ENCODE measurements at regions not wholly inside any gene's neighbourhood (a gene's known extent, or its start where the extent isn't known, plus 50 kb on each side); places are given as distances from the start of the nearest gene placed in this dataset.
A peak's percentile ranks its signal among the peaks of the same experiment; 100 is the strongest.

DNA sequence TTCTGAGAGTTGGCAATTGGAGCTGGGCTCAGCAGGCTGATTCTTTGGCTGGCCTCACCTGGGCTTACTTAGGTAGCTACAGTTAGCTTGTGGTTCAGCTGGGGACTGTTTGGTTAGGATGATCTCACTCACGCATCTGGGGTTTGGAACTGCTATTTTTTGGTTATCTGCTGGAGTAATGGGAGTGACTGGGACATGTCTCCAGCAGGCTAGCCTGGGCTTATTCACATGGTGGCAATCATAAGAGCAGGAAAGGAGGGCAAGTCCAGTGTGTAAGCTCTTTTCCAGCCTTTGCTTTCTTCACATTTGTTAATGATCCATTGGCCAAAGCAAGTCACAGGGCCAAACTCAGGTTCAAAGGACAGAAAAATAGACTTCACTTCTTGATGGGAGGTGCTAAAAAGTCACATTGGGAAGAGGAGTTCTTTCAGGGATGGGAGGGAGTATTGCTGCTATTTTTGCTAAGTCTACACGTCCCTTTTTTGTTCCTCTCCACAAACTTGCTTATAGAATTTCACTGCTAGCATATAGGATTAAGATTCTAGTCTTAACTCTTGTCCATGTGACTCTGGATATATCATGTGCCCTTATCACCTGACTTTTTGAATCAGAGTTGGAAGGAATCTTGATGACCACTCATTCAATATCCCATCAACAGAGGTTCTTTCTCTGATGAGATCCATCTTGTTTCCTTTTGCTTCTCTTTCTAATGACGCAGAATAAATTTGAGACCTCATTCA lies 174.0 kb downstream of the ZFP36L2 start:
- DNase-seq, result no peak

DNA sequence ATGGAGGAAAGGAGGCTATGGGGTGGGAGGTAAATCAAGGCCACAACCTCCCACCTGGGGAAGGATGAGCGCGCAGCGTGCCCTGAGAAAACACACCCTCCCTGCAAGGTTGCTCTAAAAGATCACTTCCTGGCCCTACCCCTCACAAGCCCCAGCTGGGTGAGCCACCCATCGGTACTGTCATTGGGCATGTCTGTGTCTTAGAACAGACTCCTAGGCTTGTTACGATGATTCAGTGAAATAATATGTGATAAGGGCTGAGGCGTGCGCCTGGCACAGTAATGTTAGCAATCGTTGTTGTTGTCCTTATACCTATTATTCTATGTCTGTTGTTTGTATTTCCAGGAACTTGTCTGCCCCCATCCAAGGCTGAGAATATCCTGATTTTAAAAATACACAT lies 175.1 kb downstream of the ZFP36L2 start:
- DNase-seq, result no peak

DNA sequence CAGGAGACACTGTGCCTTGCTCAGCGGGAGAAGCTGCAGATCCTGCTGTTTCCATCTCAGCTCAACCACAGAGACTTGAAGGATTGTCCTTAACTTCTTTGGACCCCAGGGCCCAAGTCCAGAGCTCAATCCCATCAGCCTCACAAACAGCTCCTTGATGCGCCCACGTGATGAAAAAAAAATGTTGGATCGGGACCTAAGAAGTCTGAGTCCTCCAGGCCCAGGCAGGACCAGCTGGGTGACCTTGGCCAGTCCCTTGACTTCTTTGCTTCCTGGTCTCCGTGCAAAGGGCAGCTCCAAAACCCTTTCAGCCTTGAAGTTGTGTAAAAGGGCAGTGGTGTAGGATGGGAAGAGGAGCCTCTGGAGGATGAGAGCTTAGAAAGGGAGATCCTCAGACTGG lies 175.5 kb downstream of the ZFP36L2 start:
- DNase-seq, result no peak

DNA sequence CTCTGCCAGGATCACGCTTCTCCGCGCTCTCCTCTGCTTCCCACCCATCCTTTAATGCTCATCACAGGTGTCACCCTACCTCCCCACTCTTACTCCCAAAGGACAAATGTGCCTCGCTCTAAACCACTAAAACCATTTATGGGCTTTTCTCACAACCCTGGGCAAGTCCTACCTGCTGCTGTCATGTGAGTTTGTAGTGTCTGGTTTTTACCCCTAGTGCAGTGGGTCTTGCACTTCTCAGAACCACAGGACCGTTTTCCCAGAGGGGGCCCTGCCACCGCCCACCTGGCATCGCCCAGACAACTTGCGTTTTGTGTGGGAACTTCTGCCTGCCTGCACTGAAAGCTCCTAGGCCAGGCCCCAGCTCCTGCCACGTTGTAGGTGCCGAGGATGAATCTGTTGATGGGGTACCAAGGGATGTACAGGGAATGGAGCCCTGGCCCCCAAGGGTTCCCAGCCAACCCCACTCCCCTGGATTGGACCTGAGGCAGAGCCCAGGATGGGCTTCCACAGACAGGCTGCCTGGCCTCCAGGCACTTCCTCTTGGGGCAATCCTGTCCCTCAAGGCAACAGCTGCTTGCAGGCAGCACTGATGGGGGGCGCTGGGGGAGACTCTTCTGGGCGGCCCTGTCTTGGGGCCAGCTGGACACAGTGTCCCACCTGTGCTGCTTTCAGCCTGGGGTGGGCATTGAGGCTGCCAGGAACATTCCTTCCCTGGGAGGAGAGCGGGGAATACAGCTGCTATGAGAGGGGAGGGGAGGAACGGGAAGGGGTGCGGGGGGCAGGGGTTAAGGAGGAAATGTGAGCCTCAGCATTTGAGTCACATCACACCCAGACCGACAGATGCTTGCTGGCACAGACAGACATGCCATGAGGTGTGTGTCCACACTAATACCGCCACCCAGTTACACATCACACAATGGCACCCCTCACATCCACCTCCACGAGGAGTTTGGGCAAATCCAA lies 176.3 kb downstream of the ZFP36L2 start:
- no peak for DNase-seq

DNA sequence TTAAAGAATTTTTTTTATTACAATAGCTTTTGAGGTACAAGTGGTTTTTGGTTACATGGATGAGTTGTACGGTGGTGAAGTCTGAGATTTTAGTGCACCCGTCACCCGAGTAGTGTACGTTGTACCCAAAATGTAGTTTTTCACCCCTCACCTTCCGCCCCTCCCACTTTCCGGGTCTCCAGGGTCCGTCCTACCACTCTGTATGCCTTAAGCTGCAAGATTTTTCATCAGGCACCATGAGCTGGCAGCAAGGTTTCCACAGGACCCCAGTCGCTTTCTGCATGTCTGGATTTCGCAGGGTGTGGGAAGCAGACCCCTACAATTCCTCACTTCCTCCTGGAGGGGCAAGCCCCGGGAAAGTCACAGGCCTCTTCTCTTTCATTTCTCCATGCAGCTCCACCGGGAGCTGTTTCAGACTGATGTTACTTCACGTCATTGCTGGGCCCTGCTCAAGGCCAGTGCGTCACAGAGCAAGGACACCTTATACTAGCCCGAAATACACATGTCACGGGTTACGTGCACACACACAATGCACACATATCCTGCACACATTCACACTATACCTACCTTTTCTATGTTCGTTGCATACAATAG lies 179.1 kb downstream of the ZFP36L2 start:
- no peak for DNase-seq

DNA sequence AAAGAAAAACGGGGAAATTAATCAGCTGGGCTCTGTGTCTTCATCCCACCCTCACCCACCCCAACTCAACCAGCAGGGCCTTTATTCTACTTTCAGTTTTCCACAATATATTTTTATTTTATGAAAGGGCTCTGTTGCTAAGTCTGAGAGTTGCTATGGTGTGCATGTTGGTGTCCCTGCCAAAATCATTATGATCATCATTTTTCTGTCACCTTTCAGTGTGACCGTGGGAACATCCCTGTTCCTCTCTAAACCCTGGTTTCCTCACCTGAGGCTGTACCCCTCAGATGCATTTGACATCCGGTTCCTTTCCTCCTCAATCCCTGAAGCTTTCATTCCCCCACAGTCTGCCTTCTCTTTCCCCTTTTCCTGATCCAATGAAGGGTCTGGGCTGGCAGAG lies 180.5 kb downstream of the ZFP36L2 start:
- DNase-seq, result no peak

DNA sequence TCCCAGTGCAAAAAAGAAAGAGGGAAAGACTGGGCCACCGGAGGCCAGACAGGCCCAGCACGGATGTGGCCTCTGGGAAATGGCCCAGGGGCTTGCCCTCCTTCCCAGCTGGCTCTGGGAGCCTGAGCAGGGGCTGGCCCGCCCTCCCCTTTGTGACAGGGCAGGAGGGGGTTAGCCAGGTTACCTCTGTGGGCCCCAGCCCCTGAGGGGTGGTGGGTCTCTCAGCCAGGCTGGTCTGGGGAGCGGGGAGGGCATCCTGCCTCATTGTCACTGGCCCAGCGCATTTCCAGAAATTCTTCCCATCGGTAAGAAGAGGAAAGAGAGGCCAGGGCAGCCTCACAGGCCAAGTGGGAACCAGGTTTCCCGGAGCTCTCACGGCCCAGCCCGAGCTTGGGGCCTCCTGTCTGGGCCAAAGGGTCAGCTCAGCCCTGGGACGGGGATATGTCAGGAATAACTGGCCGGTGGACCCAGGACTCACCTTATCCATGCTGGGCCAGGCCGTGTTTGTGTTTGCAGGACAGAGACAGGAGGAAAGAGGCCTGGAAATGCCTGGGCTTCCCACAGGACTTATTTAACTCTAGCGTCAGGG lies 182.2 kb downstream of the ZFP36L2 start:
- no peak for DNase-seq

DNA sequence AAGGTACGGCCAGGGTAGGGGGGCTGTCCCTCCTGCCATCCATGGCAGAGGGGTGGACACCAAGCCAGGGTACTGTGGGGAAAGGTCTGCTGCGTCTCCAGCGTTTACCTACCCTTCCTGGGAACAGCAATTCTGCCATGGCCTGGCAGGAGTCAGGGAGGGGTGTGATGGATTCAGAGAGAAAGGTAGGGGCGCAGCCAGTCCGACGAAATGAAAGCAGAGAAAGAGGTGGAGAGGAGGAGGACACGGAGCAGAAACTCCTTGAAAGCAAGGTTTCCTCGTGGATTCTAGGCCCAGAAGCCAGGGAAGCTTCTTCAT lies 182.9 kb downstream of the ZFP36L2 start:
- no peak for DNase-seq

DNA sequence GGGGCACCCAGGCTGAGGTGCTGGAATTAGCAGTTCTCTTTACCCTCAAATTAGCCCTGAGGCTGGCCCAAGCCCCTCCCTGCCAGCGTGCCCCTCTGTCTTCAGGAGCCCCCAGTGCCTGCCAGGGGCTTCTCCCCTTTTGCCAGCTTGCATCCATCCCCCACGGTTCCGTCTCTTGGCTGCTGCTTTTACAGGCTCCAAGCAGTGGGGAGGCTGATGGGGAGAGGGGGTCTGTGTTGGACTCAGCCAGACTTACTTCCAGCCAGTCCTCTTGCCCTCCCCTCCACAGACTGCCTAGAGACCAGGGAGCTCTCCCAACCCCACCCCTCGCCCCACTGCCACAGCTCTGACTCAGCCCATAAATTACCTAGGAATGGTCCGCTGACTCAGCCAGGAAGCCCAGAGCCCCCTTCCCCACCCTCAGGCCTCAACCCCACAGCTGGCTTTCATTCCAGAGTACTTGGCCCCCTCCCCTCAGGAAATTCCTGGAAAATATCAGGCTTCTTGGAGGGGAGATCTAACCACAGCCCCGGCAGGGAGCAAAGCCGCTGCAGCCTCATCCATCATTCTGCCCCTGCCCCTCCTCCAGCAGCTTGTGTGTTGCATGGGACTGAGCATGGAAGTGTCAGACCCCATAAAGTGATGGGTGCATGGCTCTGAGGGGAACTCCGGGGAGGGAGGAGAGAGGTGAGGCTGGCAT lies 184.6 kb downstream of the ZFP36L2 start:
- DNase-seq, result peak; percentile 100

DNA sequence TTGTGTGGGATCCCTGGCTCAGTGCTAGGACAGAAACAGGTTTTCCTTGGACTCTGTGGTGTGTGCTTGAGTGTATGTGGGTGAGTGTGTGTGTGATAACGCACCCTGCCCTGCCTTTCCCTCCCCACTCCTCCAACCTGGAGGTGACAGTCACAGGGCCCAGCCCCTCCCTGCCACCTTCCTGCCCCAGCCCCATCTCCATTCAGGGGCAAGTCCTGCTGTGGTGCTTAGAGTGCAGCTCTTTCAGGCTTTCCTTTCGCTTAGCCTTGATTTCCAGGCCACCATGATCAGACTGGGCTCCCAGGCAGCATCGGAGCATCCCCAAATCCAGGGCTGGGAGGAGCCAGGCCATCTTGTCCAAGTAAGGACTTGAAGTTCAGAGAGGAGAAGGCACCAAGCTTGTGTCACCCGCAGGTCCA lies 185.2 kb downstream of the ZFP36L2 start:
- DNase-seq, result no peak

DNA sequence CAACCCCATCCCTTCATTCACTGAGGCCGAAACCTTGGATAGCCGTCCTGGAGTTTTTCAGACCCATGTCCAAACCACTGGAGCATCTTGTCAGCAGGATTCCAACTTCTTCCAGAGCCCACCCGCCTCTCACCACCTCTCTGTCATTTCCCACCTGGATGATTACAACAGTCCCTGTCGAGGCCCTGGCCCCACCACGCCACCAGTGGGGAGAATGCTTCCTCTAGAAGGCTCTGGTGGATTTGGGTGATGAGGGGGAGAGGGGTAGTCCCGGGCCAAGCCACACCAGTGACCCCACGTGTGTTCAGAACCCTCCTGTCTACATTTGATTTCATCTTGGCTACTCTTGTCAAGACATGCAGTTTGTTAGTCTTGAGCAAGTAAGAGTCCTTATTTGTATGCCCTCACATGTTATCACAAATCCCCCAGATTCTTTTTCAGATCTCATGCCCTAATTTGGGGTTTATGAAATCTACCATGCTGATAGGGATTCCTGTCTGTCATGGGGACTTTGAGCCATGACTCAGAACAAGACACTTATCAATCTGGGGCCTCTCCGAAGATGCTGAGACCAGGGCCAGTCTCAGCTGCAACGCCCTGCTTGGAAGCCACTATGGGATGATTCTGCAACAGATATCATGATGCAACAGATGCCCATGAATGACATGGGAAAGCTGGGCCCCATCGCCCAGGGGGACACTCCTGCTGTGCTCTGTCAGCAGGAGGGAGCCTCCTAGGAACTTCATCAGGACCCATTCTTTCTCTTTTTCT lies 186.1 kb downstream of the ZFP36L2 start:
- DNase-seq, result no peak

DNA sequence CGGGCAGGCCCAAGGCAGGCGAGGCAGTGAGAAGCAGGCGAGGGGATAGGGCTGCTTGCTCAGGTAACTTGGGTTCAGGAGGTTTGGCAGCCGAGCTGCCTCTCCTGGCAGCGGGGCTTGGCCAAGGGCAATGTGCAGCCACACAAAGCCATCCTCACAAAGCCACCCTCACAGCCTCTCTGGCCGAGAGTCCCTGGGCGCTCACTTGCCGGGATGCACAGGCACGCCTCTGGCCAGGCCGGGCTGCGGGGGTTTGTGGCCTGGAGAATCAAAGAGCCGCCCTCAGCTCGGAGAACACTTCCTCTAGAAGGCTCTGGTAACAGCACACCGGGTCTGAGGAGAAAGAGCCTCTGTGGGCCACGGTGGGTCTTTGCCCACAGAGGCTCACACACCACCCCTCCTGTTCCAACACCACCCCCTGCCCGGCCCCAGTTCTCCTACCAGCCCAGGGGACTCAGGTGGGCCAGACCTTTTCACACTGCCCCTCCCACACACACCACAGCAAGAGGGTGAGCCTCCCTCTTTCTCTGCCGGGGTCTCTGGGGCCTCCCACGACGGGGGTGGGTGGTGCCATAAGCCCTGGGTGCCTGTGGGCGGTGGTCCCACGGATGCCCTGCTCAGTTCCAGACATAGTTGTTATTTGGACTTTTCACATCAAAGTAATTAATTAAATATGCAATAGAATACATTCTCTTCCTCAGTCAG lies 186.9 kb downstream of the ZFP36L2 start:
- DNase-seq, result no peak

DNA sequence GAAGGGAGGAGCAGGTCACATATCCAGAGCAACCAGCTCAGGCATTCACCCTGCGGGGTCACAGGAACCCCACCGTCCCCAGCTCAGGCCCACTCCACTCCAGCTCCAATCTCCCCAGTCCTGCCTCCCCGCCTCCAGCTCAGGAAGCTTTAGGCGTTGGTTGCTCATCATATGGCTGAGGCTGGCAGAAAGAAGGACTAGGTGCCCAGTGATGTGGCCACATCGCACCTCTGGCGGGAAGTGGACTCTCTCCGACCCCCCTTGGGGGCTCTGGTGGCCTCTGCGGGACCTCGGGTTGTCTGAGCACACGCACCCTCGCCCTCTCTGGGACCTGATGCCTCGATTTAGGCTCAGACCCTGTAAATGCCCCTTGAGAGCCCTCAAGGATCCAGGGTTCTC lies 187.7 kb downstream of the ZFP36L2 start:
- DNase-seq, result no peak

DNA sequence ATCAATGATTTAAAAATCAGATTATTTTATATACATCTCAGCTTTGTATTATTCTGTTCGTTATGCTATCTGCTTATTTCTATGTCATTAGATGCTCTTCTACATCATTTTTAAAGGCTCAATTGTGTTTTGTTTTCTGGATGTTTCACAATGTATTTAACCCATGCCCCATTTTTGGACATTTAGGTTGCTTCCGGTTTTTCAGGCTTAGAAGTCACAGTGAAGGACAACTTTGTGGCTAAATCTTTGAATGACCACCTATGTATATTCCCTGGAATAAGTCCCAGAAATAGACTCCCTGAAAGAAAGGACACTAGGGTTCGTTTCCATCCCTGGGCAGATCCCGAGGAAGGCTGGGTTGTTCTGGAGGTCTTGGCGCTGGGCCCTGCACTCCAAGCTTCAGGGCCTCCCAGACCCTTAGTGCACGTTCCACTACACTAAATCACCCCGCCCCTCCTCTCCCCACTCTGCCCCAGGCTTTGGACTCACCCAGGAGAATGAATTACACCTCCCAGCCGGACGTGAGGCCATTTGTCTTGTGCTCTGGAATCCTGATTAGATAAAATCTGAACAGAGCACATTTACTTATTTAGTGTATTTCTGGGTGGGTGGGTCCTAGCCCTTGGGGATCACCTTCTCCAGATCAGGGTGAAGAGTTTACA lies 188.2 kb downstream of the ZFP36L2 start:
- peak; percentile 75 for DNase-seq

DNA sequence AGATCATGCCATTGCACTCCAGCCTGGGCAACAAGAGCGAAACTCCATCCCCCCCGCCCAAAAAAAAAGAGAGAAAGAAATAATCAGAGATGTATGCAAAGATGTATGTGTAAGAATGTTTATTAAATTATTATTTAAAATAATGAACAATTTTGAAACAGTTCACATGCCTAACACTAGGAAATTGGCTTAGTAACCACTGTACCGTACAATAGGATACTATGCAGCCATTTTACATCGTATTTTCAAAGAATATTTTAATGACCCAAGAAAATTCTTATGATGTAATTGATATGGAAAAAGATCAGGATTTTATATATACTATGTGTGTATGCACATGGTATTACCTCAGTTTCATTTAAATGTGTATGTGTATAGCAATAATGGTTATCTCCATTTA lies 190.5 kb downstream of the ZFP36L2 start:
- DNase-seq, result no peak

DNA sequence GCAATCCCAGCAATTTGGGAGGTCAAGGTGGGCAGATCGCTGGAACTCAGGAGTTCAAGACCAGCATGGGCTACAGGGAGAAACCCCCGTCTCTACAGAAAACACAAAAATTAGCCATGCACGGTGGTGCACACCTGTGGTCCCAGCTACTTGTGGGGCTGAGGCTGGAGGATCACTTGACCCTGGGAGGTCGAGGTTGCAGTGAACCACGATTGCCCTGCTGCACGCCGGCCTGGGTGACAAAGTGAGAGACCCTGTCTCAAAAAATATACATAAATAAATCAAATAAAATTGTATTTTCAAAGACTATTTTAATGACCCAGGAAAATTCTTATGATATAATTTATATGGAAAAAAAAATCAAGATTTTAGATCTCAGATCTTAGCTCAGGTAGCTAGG lies 191.5 kb downstream of the ZFP36L2 start:
- no peak for DNase-seq

DNA sequence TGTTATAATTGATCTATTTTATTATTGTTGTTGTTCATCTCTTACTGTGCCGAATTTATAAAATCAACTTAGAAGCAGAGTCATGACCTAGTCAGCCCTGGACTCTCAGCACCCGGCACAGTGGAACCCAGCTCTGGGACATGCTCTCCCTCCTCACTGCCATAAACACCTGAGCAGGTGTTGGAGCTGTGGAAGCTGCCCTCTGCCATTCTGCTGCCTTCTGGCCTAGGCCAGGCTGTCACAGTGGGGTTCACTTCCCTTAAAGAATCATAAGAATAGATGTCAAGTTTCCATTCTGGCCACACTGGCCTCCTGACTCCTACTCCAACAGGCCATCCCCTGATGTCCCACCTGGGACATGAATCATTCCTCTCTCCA lies 192.2 kb downstream of the ZFP36L2 start:
- no peak for DNase-seq

DNA sequence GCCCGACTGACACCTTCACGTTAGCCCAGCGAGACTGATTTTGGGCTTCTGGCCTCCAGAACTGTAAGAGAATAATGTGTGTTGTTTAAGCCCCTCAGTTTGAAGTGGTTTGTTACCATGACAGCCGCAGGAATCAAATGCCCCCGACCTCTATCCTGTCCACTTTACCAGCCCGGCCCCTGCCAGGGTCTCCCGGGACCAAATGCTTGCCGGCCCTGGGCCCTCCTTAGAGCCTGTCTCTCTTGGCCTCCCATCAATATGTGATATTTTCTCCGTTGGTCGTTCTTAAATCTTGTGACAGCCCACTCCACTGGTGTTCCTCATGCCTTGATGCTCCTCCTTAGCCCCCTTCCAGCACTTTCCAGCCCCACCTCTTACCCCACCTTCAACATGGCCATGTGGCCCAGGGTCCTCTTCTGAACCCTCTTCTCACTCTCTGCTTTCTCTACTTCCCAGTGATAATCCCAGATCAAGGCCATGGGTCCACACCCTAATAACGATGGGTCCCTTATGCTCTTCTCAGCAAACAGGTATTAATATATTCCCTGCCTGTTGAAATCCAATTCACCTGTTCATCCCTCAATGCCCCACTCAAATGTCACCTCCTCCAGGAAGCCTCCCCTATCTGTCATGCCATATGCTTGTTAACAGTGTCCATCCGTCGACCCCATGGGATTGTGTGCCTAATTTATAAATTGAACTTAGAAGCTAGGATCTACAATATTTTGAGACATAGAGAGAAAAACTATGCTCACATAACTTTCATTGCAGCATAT lies 192.8 kb downstream of the ZFP36L2 start:
- no peak for DNase-seq

DNA sequence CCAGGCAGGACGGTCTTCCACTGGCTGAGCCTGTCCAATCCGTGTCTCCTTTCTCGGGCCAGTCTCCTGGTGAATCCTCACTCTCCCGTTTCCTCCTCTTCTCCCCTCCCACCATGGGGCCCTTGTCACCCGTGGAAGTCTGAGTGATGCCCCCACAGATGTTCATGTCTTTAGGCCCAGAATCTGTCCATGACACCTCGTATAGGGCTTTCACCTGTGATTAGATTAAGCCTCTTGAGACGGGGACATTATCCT lies 193.5 kb downstream of the ZFP36L2 start:
- no peak for DNase-seq

Measured in fibroblast of skin of abdomen (primary cell).